ENCODE measurements at regions not wholly inside any gene's neighbourhood (a gene's known extent, or its start where the extent isn't known, plus 50 kb on each side); places are given as distances from the start of the nearest gene placed in this dataset.

DNA sequence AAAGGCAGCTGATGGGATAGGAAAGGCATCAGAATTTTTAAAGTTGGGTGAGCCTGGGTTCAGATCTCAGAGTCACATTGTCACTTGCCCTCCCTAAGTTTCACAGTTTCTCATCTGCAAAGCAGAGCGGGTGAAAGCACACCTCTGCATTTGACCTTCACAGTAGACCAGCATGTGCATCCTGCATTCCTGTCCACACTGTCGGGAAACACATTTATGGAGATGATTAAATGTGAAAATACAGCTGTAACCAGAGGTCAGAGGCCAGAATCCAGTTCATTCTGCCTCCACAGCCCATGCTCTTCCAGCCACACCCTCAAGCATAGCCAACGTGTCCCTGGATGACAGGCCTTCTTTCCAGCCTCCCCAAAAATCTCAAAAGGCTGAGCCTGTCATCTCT is 392.0 kb upstream of the MYT1L start:
- no peak overlapping the region for H3K4me3 ChIP-seq (replicated peaks in 1 of 2; ENCODE audit: low read depth in 1 of 2, low read length in 2 of 2)
- H3K79me2 ChIP-seq (ENCODE audit: insufficient read depth, low read length) = no peaks in the 10 kb centered on the region
- DNase-seq (ENCODE audit: low read depth, low spot score) (no peak), ATAC-seq (no peak)
- RAD21 ChIA-PET (ENCODE audit: low non-redundant PET in 1 of 2, low total read pairs in 2 of 2, uncharacterized antibody in 2 of 2, unreplicated experiment in 2 of 2) = no interaction called here
- H3K36me3 ChIP-seq (ENCODE audit: control insufficient read depth in 1 of 2, insufficient read depth in 2 of 2, low read length in 2 of 2) = no peaks in the 10 kb centered on the region
- CTCF ChIA-PET = no interaction called here
- BruUV-seq (replicated peaks) = no TSS peak
- no peaks in the 10 kb centered on the region for H3K9me3 ChIP-seq (ENCODE audit: control insufficient read depth in 1 of 2, insufficient read depth in 1 of 2, low read depth in 1 of 2, low read length in 2 of 2)
- TF ChIP-seq CTCF (IDR thresholded peaks at IDR 0.05 in 2 of 3, conservative IDR thresholded peaks at IDR 0.05 in 1 of 3; ENCODE audit: borderline replicate concordance in 1 of 3, insufficient read depth in 1 of 3, low read depth in 2 of 3, low read length in 2 of 3) (no peak), RAD21 (IDR thresholded peaks at IDR 0.05; ENCODE audit: low read depth) (no peak), EZH2phosphoT487 (IDR thresholded peaks at IDR 0.05; ENCODE audit: borderline replicate concordance) (no peak), FOSL1 (IDR thresholded peaks at IDR 0.05; ENCODE audit: low read depth) (no peak), EGR1 (IDR thresholded peaks at IDR 0.05; ENCODE audit: low read depth) (no peak), ZNF274 (IDR thresholded peaks at IDR 0.05; ENCODE audit: low read depth, low read length) (no peak), MAX (IDR thresholded peaks at IDR 0.05) (no peak), TCF7L2 (IDR thresholded peaks at IDR 0.05; ENCODE audit: borderline replicate concordance, extremely low read depth, insufficient read depth, insufficient read length) (no peak), SP1 (IDR thresholded peaks at IDR 0.05; ENCODE audit: low read depth) (no peak), CEBPB (IDR thresholded peaks at IDR 0.05; ENCODE audit: low read depth) (no peak), ZBTB33 (IDR thresholded peaks at IDR 0.05; ENCODE audit: extremely low read depth, insufficient replicate concordance, low read length) (no peak), EZH2 (IDR thresholded peaks at IDR 0.05) (no peak), JUND (IDR thresholded peaks at IDR 0.05) (no peak), POLR2A (IDR thresholded peaks at IDR 0.05; ENCODE audit: borderline replicate concordance, extremely low read depth, insufficient read depth, insufficient read length) (no peak), ELF1 (IDR thresholded peaks at IDR 0.05; ENCODE audit: borderline replicate concordance, low read depth) (no peak), ZFX (IDR thresholded peaks at IDR 0.05) (no peak), SRF (IDR thresholded peaks at IDR 0.05; ENCODE audit: low read depth) (no peak)
- H3K27ac ChIP-seq (ENCODE audit: low read depth, low read length) = no peak overlapping the region
- no peaks in the 10 kb centered on the region for H3K4me1 ChIP-seq (ENCODE audit: control insufficient read depth in 1 of 2, insufficient read depth in 2 of 2, low read length in 2 of 2)
- POLR2A ChIA-PET = no interaction called here
- no peak overlapping the region for H3K9ac ChIP-seq (ENCODE audit: low read length)
- intact Hi-C loops (cut with micrococcal nuclease) = no loop called here
- H3K27me3 ChIP-seq (ENCODE audit: insufficient read depth, low read length) = peaks cover 21% of the 10 kb centered on the region; the same call in 1 of the 2 replicates
- H2AFZ ChIP-seq (ENCODE audit: low read depth, low read length, poor library complexity, severe bottlenecking) = no peak overlapping the region
- no peaks in the 10 kb centered on the region for H4K20me1 ChIP-seq (ENCODE audit: insufficient read depth)
- no peak overlapping the region for H3K4me2 ChIP-seq (ENCODE audit: low read length)
- H3K9me2 ChIP-seq (ENCODE audit: insufficient read depth) = no peaks in the 10 kb centered on the region

All from HCT116 (cell line).